Ectodermal cell (in vitro differentiated cells): ENCODE measurements at regions not wholly inside any gene's neighbourhood (a gene's known extent, or its start where the extent isn't known, plus 50 kb on each side); places are given as distances from the start of the nearest gene placed in this dataset.

Source experiments
- H3K27ac ChIP-seq: 2 replicates; pipeline ENCODE4 v1.7.0; 2013; ENCODE audit warnings: mild to moderate bottlenecking, low read depth, low read length; ENCODE audit not compliant: insufficient read depth, poor library complexity, severe bottlenecking
- H3K27me3 ChIP-seq: 2 replicates; pipeline ENCODE4 v1.7.0; 2013; ENCODE audit warnings: mild to moderate bottlenecking, low read length; ENCODE audit not compliant: insufficient read depth, control insufficient read depth, poor library complexity, severe bottlenecking
- H3K36me3 ChIP-seq: one replicate; pipeline ENCODE4 v1.7.0; 2013; ENCODE audit warnings: low read length; ENCODE audit not compliant: control insufficient read depth, insufficient read depth
- H3K4me1 ChIP-seq: one replicate; pipeline ENCODE4 v1.7.0; 2013; ENCODE audit warnings: low read length; ENCODE audit not compliant: control insufficient read depth, insufficient read depth
- H3K4me3 ChIP-seq: 2 replicates; pipeline ENCODE4 v1.7.0; 2013; ENCODE audit warnings: low read depth, low read length, control low read depth; ENCODE audit not compliant: insufficient read depth
- H3K9me3 ChIP-seq: 2 replicates; pipeline ENCODE4 v1.7.0; 2013; ENCODE audit warnings: mild to moderate bottlenecking, low read length, moderate library complexity; ENCODE audit not compliant: control insufficient read depth
- WGBS, 2 experiments: methylation state at CpG; one replicate each; pipeline ENCODE4 v1.1.7; 2013; ENCODE audit warnings: missing lambda C conversion rate in 2 of 2; 5-methylcytosine and 5-hydroxymethylcytosine counted together

GRCh38 chr11:134757633-134758032, 345.6 kb upstream of the B3GAT1 start:
- 91 to 94% methylated on average over 3 of the region's 3 CpGs for WGBS, 2 experiments
- no peak overlapping the region for H3K4me3 ChIP-seq
- H3K36me3 ChIP-seq, result no peaks in the 10 kb centered on the region
- peaks cover 4% of the 10 kb centered on the region for H3K4me1 ChIP-seq
- H3K27me3 ChIP-seq, result no peaks in the 10 kb centered on the region
- H3K9me3 ChIP-seq, result no peaks in the 10 kb centered on the region
- H3K27ac ChIP-seq, result no peak overlapping the region

GRCh38 chr11:134756811-134757540, 344.9 kb upstream of the B3GAT1 start:
- H3K4me3 ChIP-seq, result no peak overlapping the region
- H3K4me1 ChIP-seq, result peaks cover 4% of the 10 kb centered on the region
- 91 to 93% methylated on average over 9 of the region's 9 CpGs for WGBS, 2 experiments
- no peaks in the 10 kb centered on the region for H3K9me3 ChIP-seq
- H3K27ac ChIP-seq, result no peak overlapping the region
- H3K27me3 ChIP-seq, result no peaks in the 10 kb centered on the region
- no peaks in the 10 kb centered on the region for H3K36me3 ChIP-seq

GRCh38 chr11:134755535-134755934, 343.5 kb upstream of the B3GAT1 start:
- no peaks in the 10 kb centered on the region for H3K36me3 ChIP-seq
- no peak overlapping the region for H3K27ac ChIP-seq
- H3K4me3 ChIP-seq, result no peak overlapping the region
- 92% methylated on average over 10 of the region's 10 CpGs for WGBS, 2 experiments
- H3K27me3 ChIP-seq, result no peaks in the 10 kb centered on the region
- H3K9me3 ChIP-seq, result no peaks in the 10 kb centered on the region
- no peaks in the 10 kb centered on the region for H3K4me1 ChIP-seq

GRCh38 chr11:134754521-134755198, 342.6 kb upstream of the B3GAT1 start:
- WGBS, 2 experiments, result 76 to 77% methylated on average over 19 of the region's 19 CpGs

GRCh38 chr11:134753771-134754520, 341.9 kb upstream of the B3GAT1 start:
- H3K27me3 ChIP-seq, result no peaks in the 10 kb centered on the region
- 87 to 90% methylated on average over 16 of the region's 16 CpGs for WGBS, 2 experiments
- no peaks in the 10 kb centered on the region for H3K36me3 ChIP-seq
- no peak overlapping the region for H3K27ac ChIP-seq
- no peaks in the 10 kb centered on the region for H3K4me1 ChIP-seq
- no peak overlapping the region for H3K4me3 ChIP-seq
- H3K9me3 ChIP-seq, result no peaks in the 10 kb centered on the region

More at GRCh38 chr11:134754521-134755198, 342.6 kb upstream of the B3GAT1 start:
- no peaks in the 10 kb centered on the region for H3K4me1 ChIP-seq
- H3K27me3 ChIP-seq, result no peaks in the 10 kb centered on the region
- no peak overlapping the region for H3K27ac ChIP-seq
- H3K9me3 ChIP-seq, result no peaks in the 10 kb centered on the region
- no peak overlapping the region for H3K4me3 ChIP-seq
- no peaks in the 10 kb centered on the region for H3K36me3 ChIP-seq

- 91 to 93% methylated on average over 13 of the region's 13 CpGs for WGBS, 2 experiments
- H3K27ac ChIP-seq, result no peak overlapping the region
- H3K4me1 ChIP-seq, result no peaks in the 10 kb centered on the region
- no peaks in the 10 kb centered on the region for H3K36me3 ChIP-seq
- no peak overlapping the region for H3K4me3 ChIP-seq
- H3K9me3 ChIP-seq, result peaks cover 2% of the 10 kb centered on the region
- no peaks in the 10 kb centered on the region for H3K27me3 ChIP-seq
Measured at GRCh38 chr11:134752964-134753770, 341.1 kb upstream of the B3GAT1 start.

GRCh38 chr11:134752526-134752925, 340.5 kb upstream of the B3GAT1 start:
- H3K27me3 ChIP-seq, result no peaks in the 10 kb centered on the region

GRCh38 chr11:134751766-134752165, 339.7 kb upstream of the B3GAT1 start:
- no peaks in the 10 kb centered on the region for H3K36me3 ChIP-seq
- no peak overlapping the region for H3K4me3 ChIP-seq
- 94 to 95% methylated on average over 6 of the region's 6 CpGs for WGBS, 2 experiments
- no peaks in the 10 kb centered on the region for H3K27me3 ChIP-seq
- no peaks in the 10 kb centered on the region for H3K4me1 ChIP-seq
- H3K27ac ChIP-seq, result no peak overlapping the region
- peaks cover 3% of the 10 kb centered on the region for H3K9me3 ChIP-seq

More at GRCh38 chr11:134752526-134752925, 340.5 kb upstream of the B3GAT1 start:
- no peaks in the 10 kb centered on the region for H3K36me3 ChIP-seq
- H3K4me1 ChIP-seq, result no peaks in the 10 kb centered on the region
- H3K27ac ChIP-seq, result no peak overlapping the region
- H3K9me3 ChIP-seq, result peaks cover 3% of the 10 kb centered on the region
- no peak overlapping the region for H3K4me3 ChIP-seq
- 90 to 94% methylated on average over 6 of the region's 6 CpGs for WGBS, 2 experiments

- no peak overlapping the region for H3K4me3 ChIP-seq
- no peaks in the 10 kb centered on the region for H3K36me3 ChIP-seq
- no peaks in the 10 kb centered on the region for H3K4me1 ChIP-seq
- no peak overlapping the region for H3K27ac ChIP-seq
- WGBS, 2 experiments, result 95% methylated on average over 8 of the region's 8 CpGs
- H3K9me3 ChIP-seq, result peaks cover 3% of the 10 kb centered on the region
- H3K27me3 ChIP-seq, result no peaks in the 10 kb centered on the region
Measured at GRCh38 chr11:134751031-134751585, 339.1 kb upstream of the B3GAT1 start.
